SK-N-DZ (cell line): ENCODE measurements at regions not wholly inside any gene's neighbourhood (a gene's known extent, or its start where the extent isn't known, plus 50 kb on each side); places are given as distances from the start of the nearest gene placed in this dataset.
"Not testable (repeated sequence)": the region's sequence is repeated elsewhere in the genome, so short reads cannot be mapped to it uniquely, and the experiment has no call there.

ENCODE experiments used
- DNase-seq: peaks from one replicate; pipeline ENCODE4 v3.0.0-alpha.2; 2015; ENCODE audit warnings: low spot score

GRCh38 chr9:73095425-73095824 lies 56.2 kb upstream of the ANXA1 start:
- DNase-seq: no peak

DNA sequence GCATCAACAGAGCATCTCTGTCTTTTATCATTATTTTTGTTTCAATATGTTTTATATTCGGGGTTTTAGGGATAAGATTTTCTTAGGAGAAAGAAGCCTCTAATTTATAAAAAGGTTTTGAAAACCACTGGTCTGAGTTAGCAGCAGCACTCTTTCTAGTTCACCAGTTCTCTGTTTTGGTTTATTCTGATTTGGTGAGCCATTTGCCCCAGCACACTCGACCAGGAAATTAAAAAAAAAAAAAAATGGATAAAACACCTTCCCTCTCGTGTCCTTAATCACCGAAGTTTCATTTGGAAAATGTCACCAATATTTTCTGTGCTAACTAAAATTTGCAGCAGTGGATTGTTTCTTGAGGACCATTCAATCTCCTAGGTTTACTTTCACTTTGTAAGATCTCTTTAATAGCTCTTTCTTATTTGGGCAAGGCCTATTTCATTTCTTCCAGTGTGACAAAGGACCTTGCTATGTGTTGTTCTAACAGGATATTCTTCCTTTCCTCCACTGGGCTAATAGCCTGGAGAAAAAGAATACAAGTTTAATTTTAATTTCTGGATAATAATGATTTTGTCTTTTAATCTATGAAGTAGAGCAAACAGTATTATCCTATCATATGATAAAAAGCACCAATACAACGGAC lies 57.8 kb upstream of the ANXA1 start:
- no peak for DNase-seq

DNA sequence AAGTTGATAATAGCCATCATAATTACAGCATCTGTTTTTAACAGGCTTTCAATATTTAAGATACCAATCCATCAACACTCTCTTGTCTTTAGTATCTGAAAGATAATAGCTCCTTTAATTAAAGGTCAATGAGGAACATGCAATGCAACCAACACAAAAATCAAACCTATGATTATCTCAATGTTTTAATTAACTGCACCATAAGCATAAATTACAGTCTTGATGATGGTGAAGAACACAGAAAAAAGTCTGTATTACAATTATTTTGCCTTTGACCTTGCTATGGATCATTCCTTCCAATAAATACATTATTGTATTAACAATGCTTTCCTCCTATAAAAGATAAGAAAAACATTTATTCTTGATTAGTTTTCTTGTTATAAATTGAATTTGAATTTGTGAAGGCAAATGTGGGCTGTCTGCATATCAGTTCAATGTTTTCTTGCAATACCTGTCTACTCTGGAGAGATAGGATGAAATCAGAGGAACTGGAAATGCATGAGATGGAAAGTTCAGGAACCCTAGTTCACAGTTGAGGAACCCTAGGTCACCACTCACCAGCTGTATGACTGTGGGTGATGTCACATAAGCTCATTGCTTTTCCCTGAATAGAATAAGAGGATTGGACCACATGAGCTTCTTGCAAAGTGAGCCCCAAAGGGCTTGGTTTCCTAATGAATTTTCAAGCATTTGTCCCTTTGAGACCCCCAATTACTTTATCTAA lies 58.5 kb upstream of the ANXA1 start:
- no peak for DNase-seq

- no peak for DNase-seq
Measured at GRCh38 chr9:73091909-73092308, 59.8 kb upstream of the ANXA1 start.

DNA sequence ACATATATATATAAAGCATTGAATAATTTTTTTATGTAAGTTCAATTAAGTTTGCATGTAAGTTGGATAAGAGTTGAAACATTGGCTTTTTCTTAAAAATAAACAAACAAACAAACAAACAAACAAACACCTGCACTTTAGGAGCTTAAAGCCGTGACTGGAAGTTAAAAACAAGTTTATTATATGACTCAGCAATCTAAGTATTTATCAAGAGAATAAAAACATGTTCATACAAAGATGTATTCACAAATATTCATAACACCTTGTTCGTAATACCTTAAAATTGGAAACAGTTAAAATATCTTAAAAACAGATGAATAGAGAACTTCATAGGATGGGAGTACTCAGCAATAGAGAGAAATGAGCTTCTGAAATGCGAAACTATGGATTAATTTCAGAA lies 61.5 kb upstream of the ANXA1 start:
- no peak for DNase-seq

GRCh38 chr9:73089304-73089985 lies 62.2 kb upstream of the ANXA1 start:
- no peak for DNase-seq

- DNase-seq: not testable (repeated sequence)
Measured at GRCh38 chr9:73087876-73088275, 63.8 kb upstream of the ANXA1 start.

DNA sequence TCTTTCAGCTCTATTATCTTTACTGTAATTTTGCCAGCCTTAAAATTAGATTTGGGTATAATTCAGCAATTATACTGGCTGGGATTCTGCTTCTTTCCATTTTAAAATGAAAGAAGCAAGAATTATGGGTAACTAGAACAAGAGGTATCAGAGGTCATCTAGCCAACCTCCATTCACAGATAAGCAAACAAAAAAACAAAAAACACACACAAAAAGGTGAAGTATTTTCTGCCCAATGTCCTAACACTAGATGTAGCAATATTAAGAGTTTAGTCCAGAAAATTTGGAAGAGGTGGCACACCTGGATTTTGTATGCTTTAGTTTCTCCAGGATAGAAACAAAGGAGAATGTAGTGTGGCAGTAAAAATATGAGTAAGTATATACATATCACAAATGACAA lies 68.1 kb upstream of the ANXA1 start:
- no peak for DNase-seq

GRCh38 chr9:73081979-73082657 lies 69.5 kb upstream of the ANXA1 start:
- peak; percentile 36 for DNase-seq

- DNase-seq: no peak
Measured at GRCh38 chr9:73080110-73080694, 71.5 kb upstream of the ANXA1 start.

DNA sequence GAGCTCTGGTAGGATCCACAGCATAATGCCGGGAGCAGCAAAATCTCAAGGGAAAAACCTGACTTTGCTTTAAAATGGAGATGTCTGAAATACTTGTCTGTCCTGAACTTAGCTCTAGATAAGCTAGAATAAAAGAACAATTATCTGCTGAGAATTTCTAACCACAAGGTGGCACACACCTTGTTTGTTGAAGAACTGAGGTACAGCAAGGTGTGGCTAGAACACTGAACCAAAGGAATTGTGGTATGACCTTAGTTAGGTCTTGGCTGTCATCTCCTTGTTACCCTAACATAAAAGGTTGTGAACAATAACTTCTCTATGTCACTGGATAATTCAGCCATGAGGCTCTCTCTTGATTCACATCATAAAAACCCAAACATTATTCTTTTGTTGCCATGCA lies 72.3 kb upstream of the ANXA1 start:
- DNase-seq: no peak

DNA sequence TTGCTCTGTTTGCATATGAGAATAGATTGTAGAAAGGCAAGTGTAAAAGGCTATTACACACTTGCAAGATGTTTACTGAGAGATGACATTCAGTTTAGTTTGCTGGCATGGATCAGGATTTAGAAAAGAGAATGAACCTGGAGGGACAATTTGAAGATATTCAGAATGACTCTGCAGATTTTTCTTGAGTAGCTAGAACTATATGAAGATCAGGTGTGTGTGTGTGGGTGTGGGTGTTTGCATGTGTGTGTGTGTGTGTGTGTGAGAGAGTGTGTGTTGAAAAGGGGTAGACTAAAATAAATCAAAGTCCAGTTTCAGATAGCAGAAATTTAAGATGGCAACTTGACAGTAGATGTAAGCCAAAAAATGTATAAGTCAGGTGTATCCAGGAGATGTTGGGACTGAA lies 74.0 kb upstream of the ANXA1 start:
- no peak for DNase-seq

DNA sequence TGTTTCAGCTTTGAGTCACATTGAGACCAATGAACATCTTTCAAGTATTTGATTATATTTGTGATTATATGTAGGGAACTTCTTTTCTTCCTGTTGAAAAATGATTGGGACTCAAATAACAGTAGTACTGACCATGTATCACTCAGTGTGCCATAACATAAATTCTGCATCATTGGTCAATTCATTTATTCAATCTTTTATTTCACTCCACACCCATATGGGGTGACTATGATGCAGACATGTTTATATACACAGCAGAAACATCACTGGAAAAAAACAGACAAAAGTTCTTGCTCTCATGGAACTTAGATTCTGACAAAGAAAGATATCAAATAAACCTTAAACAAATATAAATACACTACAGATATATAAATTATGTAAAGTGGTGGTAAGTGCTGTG lies 74.7 kb upstream of the ANXA1 start:
- DNase-seq: no peak

GRCh38 chr9:73074176-73074708 lies 77.4 kb upstream of the ANXA1 start:
- no peak for DNase-seq

GRCh38 chr9:73073337-73074175 lies 78.1 kb upstream of the ANXA1 start:
- DNase-seq: no peak

GRCh38 chr9:73067074-73067473 lies 84.6 kb upstream of the ANXA1 start:
- DNase-seq: no peak

GRCh38 chr9:73065439-73065838 lies 86.2 kb upstream of the ANXA1 start:
- no peak for DNase-seq

DNA sequence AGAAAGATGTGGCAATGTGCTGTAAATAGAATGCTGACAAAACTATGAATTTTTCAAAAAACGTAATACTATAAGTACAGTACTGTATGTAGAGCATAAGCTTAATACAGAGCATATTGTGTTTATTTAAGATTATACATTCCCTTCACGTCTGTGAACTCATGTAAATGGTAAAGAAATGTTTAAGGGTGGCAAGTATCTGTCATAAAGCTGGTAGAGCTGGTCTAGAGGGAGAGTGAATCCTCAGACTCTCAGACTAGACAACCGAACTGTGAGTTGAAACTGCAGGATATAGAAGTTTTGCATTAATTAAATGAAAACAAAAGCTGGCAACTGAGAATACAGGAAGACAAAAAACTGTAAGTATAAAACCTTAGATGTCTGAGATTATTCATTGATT lies 87.3 kb upstream of the ANXA1 start:
- no peak for DNase-seq

GRCh38 chr9:73061146-73061545 lies 90.5 kb upstream of the ANXA1 start:
- DNase-seq: no peak

DNA sequence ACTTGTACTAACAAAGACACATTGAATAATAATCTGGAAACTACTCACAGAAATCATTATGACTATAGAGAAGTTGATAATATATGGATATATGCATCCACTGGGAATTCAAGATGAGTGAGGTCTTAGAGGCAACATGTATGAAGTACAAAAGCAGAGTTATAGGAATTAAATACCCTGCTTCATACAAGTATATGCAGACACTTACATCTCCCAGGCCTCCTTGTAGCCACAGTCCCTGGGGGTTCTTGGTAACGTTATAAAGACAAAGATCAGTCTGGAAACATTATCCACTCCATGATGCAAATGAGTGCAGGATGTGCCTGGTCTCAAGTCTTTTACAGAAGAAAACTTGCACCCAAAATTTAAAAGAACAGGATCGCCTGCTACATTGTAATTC lies 92.4 kb upstream of the ANXA1 start:
- DNase-seq: peak; percentile 57

GRCh38 chr9:73056245-73056644 lies 95.4 kb upstream of the ANXA1 start:
- DNase-seq: no peak
